HG03139 (cell line): ENCODE measurements at regions not wholly inside any gene's neighbourhood (a gene's known extent, or its start where the extent isn't known, plus 50 kb on each side); places are given as distances from the start of the nearest gene placed in this dataset.
"Not testable (repeated sequence)": the region's sequence is repeated elsewhere in the genome, so short reads cannot be mapped to it uniquely, and the experiment has no call there.

Experiments used
- ATAC-seq: cut with Tn5 transposase; IDR thresholded peaks from one replicate; pipeline ENCODE4 v1.9.1; 2021; ENCODE audit not compliant: unreplicated experiment

- no peak for ATAC-seq
Observed at GRCh38 chr11:37390576-37391083, 792.6 kb upstream of the RAG2 start.

GRCh38 chr11:37378958-37379357, 780.9 kb upstream of the RAG2 start:
- ATAC-seq = no peak

DNA sequence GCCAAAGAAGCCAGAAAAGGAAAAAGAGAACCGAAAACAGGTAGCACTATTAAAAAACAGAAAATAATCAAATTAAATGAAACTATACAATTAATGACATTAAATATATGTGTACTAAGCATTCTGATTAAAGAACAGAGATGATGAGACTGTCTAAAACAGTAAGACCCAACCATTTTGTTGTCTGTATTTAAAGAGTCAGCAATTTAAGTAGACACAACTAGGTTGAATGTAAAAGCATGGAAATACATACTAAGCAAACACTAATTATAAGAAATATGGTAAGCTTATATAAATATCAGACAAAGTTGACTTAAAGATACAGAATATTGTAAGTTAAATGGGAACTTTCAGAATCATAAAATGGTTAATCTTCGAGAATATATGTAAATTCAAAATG, 774.6 kb upstream of the RAG2 start:
- ATAC-seq = no peak

- no peak for ATAC-seq
Observed at GRCh38 chr11:37371346-37371970, 773.4 kb upstream of the RAG2 start.

- ATAC-seq = no peak
Observed at GRCh38 chr11:37370817-37371216, 772.8 kb upstream of the RAG2 start.

GRCh38 chr11:37364246-37364839, 766.3 kb upstream of the RAG2 start:
- ATAC-seq = no peak

GRCh38 chr11:37353192-37353591, 755.2 kb upstream of the RAG2 start:
- ATAC-seq = no peak

- ATAC-seq = no peak
Observed at GRCh38 chr11:37352485-37352884, 754.4 kb upstream of the RAG2 start.

GRCh38 chr11:37343290-37343689, 745.3 kb upstream of the RAG2 start:
- no peak for ATAC-seq

- ATAC-seq = no peak
Observed at GRCh38 chr11:37336401-37336800, 738.4 kb upstream of the RAG2 start.

DNA sequence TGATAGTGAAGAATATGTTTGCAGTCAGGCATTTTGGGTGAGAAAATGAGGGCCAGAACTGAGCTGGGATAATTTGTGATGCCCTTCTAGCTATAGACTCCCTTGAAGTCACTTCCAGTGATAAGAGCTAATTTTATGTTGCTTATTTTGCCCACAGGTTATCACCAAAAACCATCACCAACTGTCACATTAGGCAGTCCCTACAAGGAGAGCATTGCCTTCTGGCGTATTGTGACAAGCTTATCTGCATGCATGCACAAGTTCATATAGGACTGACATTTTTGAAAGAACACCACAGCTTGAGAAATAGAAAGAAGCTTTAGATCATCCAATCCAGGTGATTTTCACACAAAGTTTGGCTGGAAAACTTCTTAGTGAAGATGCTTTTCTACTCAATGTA, 735.3 kb upstream of the RAG2 start:
- ATAC-seq = no peak

GRCh38 chr11:37323843-37324242, 725.8 kb upstream of the RAG2 start:
- ATAC-seq = no peak

DNA sequence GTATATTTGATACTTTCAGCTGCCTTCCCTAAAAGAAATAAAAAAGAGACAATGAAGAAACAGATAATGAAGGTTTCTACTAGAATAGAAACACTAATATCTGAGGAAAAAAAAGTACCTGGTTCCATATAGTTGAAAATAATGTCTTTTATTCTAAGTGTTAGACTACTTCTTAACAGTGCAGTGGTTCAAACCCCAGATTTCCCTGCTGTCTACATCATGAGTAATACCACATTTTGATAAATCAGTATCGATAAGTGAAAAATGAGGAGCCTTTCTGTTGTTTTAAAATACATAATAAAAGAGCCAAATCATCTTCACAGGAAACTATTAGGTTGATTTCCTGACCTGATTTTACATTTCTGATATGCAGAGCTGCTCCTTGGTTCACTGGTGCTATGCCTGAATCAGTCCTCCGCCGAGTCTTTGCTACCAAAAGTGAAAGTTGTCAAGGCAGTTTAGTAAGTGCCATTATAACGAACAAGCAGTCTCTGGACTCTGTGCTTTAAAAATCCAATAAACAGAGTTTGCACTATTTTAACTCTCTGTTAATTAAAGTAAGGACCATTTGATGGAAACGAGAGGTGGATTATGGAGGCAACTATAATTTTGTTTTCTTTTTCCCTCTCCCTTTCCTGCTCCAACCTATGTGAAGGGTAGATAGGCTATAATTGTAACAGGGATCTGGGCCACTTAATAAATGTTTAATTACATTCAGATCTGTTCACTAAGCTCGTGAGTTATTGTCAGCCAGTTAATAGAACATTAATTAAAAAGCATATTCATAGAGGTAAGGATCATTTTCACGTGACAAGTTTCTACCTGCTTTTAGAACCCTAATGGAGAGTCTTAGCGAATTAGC, 724.5 kb upstream of the RAG2 start:
- ATAC-seq = no peak

DNA sequence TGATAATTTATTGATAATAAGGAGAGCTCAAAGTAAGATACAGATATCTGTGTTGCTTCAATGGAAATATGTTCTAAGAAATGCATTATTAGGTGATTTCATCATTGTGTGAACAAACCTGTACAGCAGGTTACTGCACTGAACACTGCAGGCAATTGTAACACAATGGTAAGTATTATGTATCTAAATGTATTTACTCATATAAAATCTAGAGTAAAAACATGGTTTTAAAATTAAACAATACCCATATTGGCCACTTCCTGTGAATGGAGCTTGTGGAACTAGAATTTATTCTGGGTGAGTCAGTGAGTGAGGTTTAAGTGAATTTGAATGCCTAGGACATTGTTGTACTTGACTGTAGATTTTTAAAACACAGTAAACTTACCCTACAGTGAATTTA, 722.9 kb upstream of the RAG2 start:
- ATAC-seq = no peak

- ATAC-seq = no peak
Observed at GRCh38 chr11:37317803-37318202, 719.8 kb upstream of the RAG2 start.

- no peak for ATAC-seq
Observed at GRCh38 chr11:37313266-37313665, 715.2 kb upstream of the RAG2 start.

- no peak for ATAC-seq
Observed at GRCh38 chr11:37306563-37306962, 708.5 kb upstream of the RAG2 start.

DNA sequence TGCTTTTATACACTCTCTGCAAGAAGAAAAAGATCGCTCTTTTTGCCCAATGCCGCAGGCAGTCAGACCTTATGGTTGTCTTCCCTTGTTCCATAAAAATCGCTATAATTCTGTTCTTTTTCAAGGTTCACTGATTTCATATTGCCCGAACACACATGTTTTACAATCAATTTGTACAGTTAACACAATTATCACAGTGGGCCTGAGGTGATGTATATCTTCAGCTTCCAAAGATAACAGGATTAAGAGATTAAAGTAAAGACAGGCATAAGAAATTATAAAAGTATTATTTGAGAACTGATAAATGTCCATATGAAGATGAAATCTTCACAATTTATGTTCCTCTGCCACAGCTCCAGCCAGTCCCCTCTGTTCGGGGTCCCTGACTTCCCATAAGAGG, 703.4 kb upstream of the RAG2 start:
- ATAC-seq = not testable (repeated sequence)

GRCh38 chr11:37298173-37298572, 700.1 kb upstream of the RAG2 start:
- ATAC-seq = no peak

- no peak for ATAC-seq
Observed at GRCh38 chr11:37286890-37287289, 688.9 kb upstream of the RAG2 start.

- ATAC-seq = no peak
Observed at GRCh38 chr11:37282367-37282766, 684.3 kb upstream of the RAG2 start.

GRCh38 chr11:37280200-37280599, 682.2 kb upstream of the RAG2 start:
- ATAC-seq = no peak
